Stimulated activated naive CD8-positive, alpha-beta T cell treated with anti-CD3 and anti-CD28 coated beads, Interleukin-15, Interleukin-2, amounts not matched to agents 100 ng/mL and 50 ng/mL, for 24 hours (primary cell): ENCODE measurements at regions not wholly inside any gene's neighbourhood (a gene's known extent, or its start where the extent isn't known, plus 50 kb on each side); places are given as distances from the start of the nearest gene placed in this dataset.
"Not testable (repeated sequence)": the region's sequence is repeated elsewhere in the genome, so short reads cannot be mapped to it uniquely, and the experiment has no call there.

Experiments used
- H3K27ac Mint-ChIP-seq: one replicate; pipeline ENCODE4 v1.8.0; 2021; ENCODE audit warnings: mild to moderate bottlenecking, mixed read lengths
- H3K27me3 Mint-ChIP-seq: one replicate; pipeline ENCODE4 v1.8.0; 2021; ENCODE audit warnings: mixed read lengths
- H3K36me3 Mint-ChIP-seq: one replicate; pipeline ENCODE4 v1.8.0; 2021; ENCODE audit warnings: low read depth, mixed read lengths
- H3K4me1 Mint-ChIP-seq: one replicate; pipeline ENCODE4 v1.8.0; 2021; ENCODE audit warnings: low read depth, mixed read lengths
- H3K4me3 Mint-ChIP-seq: one replicate; pipeline ENCODE4 v1.8.0; 2021; ENCODE audit warnings: mild to moderate bottlenecking, mixed read lengths
- H3K9me3 Mint-ChIP-seq: one replicate; pipeline ENCODE4 v1.8.0; 2021; ENCODE audit warnings: mixed read lengths

DNA sequence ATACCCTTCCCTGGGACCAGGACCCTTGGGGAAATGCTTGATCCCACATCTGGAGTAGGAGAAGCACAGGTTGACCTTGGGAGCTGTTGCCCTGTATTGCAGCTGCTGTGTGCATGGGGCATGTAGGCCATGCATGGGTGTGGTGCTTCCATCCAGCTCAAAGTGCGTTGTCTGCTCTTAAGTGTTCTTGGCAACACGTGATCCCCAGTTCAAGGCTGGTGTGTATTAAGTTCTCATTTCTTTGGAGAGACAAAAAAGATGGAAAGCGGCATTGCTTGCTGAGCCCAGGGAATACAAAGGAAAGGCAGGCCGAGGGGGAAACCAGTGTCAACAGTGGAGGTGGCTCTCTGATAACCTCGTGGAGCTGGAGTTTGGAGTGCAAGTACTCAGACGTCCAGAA is 110.7 kb downstream of the RTP5 start:
- H3K27me3 Mint-ChIP-seq = no peaks in the 10 kb centered on the region
- H3K36me3 Mint-ChIP-seq = peaks cover 4% of the 10 kb centered on the region
- no peak overlapping the region for H3K27ac Mint-ChIP-seq
- peaks cover 6% of the 10 kb centered on the region for H3K4me1 Mint-ChIP-seq
- H3K4me3 Mint-ChIP-seq = no peak overlapping the region
- no peaks in the 10 kb centered on the region for H3K9me3 Mint-ChIP-seq

DNA sequence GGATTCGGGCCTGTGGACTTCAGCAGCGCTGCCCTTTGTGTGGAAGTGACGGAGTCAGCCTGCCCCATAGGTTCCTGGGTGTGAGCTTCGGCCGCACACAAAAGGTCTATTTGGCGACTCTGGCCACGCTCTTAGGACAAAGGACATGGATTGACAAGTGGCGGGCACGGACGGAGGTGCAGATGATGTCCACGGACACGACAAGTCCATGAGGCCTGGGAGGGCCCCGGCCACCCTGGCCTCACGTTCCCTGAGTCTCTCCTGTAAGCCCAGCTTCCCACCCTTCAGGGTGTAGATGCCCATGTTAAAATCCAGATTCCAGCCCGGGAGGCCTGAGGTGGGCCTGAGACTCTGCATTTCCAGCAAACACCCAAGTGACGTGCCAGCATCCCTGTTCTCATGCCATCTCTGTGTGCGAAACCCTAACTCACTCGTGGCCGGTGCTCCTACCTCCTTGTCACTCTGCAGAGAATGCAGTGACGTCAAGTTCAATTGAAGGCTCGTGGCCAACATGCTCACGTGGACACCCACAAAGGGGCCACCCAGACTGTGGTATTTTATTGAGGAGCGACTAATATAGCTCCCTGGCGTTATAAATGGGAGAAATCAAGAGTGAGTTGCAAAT is 111.7 kb downstream of the RTP5 start:
- Mint-ChIP-seq H3K36me3 (peaks cover 3% of the 10 kb centered on the region), H3K4me3 (no peak overlapping the region), H3K4me1 (peaks cover 11% of the 10 kb centered on the region), H3K9me3 (no peaks in the 10 kb centered on the region), H3K27me3 (no peaks in the 10 kb centered on the region), H3K27ac (no peak overlapping the region)

DNA sequence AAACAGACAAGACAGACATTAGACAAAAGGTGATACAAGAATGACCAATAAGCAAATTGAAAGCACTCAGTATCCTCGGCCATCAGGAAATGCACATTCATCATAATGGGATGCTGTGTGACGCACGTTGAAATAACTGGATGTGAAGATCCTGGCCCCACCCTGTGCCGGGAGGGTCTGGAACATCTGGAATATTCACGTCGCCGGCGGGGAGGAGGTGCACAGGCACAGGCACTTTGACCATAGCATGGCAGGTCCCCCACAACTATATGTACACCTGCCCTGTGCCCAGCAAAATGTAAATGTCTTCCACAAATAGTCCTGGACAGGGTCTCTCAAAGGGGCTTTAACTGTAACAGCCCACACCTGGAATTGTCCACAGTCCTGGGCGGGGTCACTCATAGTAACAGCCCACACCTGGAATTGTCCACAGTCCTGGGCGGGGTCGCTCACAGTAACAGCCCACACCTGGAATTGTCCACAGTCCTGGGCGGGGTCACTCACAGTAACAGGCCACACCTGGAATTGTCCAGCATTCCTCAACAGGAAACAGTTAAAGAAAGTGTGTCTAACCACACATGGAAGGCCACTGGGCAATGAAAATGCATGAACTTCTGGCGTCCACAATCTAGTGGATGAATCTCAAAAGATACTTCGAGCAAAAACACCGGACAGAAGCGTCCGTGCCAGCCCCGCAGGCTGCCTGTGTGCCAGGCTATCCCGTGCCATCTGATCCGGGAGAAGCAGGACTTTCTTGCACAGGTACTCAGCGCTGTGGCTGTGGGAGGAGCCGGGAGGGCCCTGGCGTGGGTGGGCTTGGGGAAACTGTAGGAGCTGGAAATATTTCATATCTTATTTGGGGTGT is 113.4 kb downstream of the RTP5 start:
- peaks cover 11% of the 10 kb centered on the region for H3K4me1 Mint-ChIP-seq
- no peaks in the 10 kb centered on the region for H3K27me3 Mint-ChIP-seq
- H3K36me3 Mint-ChIP-seq = no peaks in the 10 kb centered on the region
- no peak overlapping the region for H3K27ac Mint-ChIP-seq
- no peak overlapping the region for H3K4me3 Mint-ChIP-seq
- H3K9me3 Mint-ChIP-seq = no peaks in the 10 kb centered on the region

DNA sequence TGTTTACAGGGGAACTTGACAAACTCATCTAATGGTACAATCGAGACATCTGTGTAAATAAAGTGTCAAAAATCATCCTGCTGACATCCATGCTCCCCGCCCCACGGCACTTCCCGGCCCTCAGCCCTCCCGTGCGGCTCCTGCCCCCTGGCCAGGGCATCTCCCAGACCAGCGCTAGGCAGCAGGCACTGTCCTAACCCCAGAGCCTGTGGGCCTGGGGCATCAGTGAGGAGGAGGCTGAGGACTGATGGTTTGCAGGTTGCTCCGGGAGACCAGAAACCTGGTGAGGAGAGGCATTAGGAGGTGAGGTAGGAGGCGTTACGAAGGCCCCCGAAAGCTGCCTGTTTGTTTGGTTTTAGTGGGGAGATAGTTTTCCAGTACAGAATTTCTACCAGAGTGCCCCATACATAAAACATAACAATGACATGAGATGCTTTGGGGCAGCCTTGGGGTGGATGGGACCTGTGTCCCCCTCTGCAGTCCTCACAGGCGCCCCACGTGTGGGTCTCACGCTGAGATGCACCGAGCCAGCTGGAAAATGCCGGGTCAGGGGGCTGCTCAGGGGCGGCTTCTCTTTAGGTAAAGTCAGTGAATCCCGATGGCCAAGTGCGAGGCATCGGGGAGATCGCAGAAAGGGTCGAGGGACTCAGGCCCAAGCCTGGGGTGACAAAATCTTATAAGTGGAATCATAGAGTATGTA is 114.2 kb downstream of the RTP5 start:
- H3K4me3 Mint-ChIP-seq = no peak overlapping the region
- no peaks in the 10 kb centered on the region for H3K9me3 Mint-ChIP-seq
- peaks cover 11% of the 10 kb centered on the region for H3K4me1 Mint-ChIP-seq
- H3K27ac Mint-ChIP-seq = no peak overlapping the region
- no peaks in the 10 kb centered on the region for H3K36me3 Mint-ChIP-seq
- H3K27me3 Mint-ChIP-seq = no peaks in the 10 kb centered on the region

DNA sequence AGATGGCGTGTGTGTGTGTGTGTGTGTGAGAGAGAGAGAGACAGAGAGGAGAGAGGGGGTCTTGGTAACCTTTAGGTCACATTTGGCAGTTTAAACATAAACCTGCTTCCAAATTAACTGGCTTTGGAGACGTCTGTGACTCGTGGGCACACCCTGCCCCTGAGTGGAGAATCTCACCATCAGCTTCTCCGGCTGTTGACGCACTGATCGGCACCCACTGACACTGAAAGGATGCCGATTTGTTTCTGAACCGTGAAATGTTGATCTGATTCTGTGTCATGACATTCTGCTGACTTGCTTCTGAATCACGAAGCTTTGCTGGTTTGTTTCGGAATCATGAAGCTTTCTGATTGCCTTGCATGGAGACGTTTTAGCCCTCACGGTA is 114.7 kb downstream of the RTP5 start:
- peaks cover 11% of the 10 kb centered on the region for H3K4me1 Mint-ChIP-seq
- H3K9me3 Mint-ChIP-seq = no peaks in the 10 kb centered on the region
- no peak overlapping the region for H3K27ac Mint-ChIP-seq
- H3K27me3 Mint-ChIP-seq = no peaks in the 10 kb centered on the region
- no peaks in the 10 kb centered on the region for H3K36me3 Mint-ChIP-seq
- H3K4me3 Mint-ChIP-seq = no peak overlapping the region

DNA sequence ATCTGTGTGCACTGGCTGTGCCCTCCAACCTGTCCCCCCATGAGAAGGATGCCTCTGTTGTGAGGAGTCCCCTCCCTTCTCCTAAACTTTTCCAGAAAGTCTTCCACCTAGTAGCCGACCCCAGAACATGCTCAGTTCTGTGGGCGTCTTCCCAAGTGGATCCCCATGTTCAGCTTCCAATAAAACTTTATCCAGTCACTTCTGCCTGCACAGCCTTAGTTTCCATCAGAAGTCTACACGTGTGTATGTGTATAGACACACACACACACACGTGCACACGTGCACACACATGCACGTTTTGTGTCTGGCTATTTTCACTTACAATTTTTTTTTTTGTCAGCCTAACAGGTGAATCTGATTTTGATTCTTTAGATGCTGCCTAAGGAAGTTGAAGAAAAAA is 115.1 kb downstream of the RTP5 start:
- no peaks in the 10 kb centered on the region for H3K36me3 Mint-ChIP-seq
- H3K4me3 Mint-ChIP-seq = no peak overlapping the region
- no peak overlapping the region for H3K27ac Mint-ChIP-seq
- no peaks in the 10 kb centered on the region for H3K9me3 Mint-ChIP-seq
- no peaks in the 10 kb centered on the region for H3K27me3 Mint-ChIP-seq
- H3K4me1 Mint-ChIP-seq = peaks cover 11% of the 10 kb centered on the region

DNA sequence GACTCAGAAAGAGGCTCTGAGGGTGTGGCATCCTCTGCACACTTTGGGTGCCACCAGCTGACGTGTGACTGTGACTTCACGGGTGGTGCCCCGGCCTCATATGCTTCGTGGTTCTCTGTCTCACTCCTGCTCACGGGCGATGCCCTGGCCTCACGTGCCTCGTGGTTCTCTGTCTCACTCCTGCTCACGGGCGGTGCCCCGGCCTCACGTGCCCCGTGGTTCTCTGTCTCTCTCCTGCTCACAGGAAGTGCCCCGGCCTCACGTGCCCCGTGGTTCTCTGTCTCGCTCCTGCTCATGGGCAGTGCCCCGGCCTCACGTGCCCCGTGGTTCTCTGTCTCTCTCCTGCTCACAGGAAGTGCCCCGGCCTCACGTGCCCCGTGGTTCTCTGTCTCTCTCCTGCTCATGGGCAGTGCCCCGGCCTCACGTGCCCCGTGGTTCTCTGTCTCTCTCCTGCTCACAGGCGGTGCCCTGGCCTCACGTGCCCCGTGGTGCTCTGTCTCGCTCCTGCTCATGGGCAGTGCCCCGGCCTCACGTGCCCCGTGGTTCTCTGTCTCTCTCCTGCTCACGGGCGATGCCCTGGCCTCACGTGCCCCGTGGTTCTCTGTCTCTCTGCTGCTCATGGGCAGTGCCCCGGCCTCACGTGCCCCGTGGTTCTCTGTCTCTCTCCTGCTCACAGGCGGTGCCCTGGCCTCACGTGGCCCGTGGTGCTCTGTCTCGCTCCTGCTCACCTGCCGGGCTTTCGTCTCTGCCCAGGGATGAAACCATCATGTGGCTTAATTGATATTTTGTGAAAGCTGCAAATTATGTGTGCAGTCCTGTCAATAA is 115.8 kb downstream of the RTP5 start:
- not testable (repeated sequence) for H3K27ac Mint-ChIP-seq, H3K4me3 Mint-ChIP-seq, H3K9me3 Mint-ChIP-seq, H3K36me3 Mint-ChIP-seq, H3K27me3 Mint-ChIP-seq
- H3K4me1 Mint-ChIP-seq = peaks cover 11% of the 10 kb centered on the region

DNA sequence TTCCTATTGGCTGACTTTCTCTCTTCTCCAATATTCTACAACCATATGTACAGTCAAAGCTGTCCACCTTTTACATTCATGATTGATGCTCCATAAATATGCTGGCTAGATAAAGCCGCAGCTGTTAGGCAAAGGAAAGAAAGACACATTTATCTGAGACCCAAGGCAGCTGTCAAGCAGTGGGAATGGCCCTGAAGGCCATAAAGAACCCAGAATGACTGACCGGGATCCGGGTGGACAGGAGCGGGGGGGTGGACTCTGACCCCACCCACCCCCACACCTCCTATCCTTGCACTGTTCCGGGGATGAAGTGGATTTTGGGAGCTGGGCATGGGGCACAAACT is 116.4 kb downstream of the RTP5 start:
- no peaks in the 10 kb centered on the region for H3K27me3 Mint-ChIP-seq
- peaks cover 11% of the 10 kb centered on the region for H3K4me1 Mint-ChIP-seq
- H3K36me3 Mint-ChIP-seq = peaks cover 3% of the 10 kb centered on the region
- no peak overlapping the region for H3K27ac Mint-ChIP-seq
- no peak overlapping the region for H3K4me3 Mint-ChIP-seq
- H3K9me3 Mint-ChIP-seq = no peaks in the 10 kb centered on the region

DNA sequence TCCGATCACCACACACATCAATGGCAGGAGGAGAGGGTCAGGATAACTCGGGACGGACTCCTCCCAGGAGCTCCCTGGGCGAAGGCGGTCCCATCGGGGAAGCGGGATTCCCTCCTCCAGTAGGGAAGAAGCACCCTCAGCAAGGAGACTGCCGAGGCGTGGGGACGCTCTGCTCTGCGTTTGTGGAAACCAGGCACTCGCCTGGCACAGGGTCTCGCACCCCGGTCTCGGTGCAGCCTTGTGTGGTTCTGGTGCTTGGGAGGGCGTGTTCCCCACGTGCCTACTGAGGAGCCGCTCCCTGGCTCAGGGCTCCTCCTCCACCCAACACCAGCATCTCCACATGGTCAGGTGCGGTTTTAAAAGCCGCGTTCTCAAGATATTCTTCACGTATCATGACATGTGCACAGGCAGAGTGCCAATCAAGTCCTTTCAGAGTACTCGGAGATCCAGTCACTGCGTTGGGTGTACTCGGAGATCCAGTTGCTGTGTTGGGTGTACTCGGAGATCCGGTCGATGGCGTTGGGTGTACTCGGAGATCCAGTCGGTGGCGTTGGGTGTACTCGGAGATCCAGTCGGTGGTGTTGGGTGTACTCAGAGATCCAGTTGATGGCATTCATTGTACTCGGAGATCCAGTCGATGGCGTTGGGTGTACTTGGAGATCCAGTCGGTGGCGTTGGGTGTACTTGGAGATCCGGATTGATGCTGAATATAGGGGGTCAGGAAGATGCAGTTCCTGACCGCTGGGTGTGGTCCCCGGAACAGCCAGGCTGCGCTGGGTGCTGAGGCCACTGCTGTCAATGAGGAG is 117.5 kb downstream of the RTP5 start:
- no peak overlapping the region for H3K27ac Mint-ChIP-seq

DNA sequence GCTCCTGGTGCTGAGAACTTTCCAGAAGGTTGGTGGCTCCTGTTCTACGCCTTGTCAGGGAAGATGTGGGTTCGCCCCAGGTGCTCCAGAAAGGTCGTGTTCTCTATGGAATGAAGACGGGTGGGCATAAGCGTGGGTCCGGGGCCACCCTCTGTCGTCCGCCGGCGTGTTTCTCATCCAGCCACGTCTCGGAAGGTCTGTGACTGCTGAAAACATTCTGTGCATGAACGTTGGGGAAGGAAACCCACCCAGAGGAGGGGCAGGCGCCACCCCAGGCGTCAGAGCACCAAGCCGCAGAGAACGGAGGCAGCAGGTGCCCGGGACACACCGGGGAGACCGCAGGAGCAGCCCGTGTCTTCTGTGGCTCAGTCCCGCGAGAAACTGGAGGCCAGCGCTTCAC is 118.2 kb downstream of the RTP5 start:
- no peaks in the 10 kb centered on the region for H3K9me3 Mint-ChIP-seq
- H3K4me3 Mint-ChIP-seq = no peak overlapping the region
- H3K4me1 Mint-ChIP-seq = peaks cover 11% of the 10 kb centered on the region
- no peaks in the 10 kb centered on the region for H3K27me3 Mint-ChIP-seq
- no peak overlapping the region for H3K27ac Mint-ChIP-seq
- peaks cover 3% of the 10 kb centered on the region for H3K36me3 Mint-ChIP-seq

More for the DNA sequence above, 117.5 kb downstream of the RTP5 start:
- no peak overlapping the region for H3K4me3 Mint-ChIP-seq
- H3K27me3 Mint-ChIP-seq = no peaks in the 10 kb centered on the region
- peaks cover 11% of the 10 kb centered on the region for H3K4me1 Mint-ChIP-seq
- peaks cover 3% of the 10 kb centered on the region for H3K36me3 Mint-ChIP-seq
- H3K9me3 Mint-ChIP-seq = no peaks in the 10 kb centered on the region

DNA sequence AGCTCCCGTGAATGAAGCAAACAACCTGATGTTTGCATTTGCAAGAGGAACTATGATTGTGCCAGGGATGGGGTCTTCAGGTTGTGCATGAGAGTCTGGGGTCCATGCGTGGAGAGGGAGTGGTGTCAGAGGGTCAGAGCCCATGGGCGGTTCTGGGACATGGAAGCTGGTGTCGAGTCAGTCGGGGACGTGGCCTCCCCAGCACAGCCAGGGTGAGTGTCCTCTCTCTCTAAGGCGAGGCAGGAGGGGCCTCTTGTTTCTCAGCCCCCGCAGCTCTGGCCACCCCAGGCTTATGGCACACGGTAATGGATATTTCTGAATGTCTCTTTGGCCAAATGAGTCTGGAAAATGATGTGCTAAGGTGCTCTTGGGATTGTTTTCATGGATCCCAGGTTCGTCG is 118.6 kb downstream of the RTP5 start:
- no peaks in the 10 kb centered on the region for H3K27me3 Mint-ChIP-seq
- peaks cover 3% of the 10 kb centered on the region for H3K36me3 Mint-ChIP-seq
- H3K9me3 Mint-ChIP-seq = no peaks in the 10 kb centered on the region
- H3K27ac Mint-ChIP-seq = no peak overlapping the region
- H3K4me3 Mint-ChIP-seq = no peak overlapping the region
- peaks cover 11% of the 10 kb centered on the region for H3K4me1 Mint-ChIP-seq

DNA sequence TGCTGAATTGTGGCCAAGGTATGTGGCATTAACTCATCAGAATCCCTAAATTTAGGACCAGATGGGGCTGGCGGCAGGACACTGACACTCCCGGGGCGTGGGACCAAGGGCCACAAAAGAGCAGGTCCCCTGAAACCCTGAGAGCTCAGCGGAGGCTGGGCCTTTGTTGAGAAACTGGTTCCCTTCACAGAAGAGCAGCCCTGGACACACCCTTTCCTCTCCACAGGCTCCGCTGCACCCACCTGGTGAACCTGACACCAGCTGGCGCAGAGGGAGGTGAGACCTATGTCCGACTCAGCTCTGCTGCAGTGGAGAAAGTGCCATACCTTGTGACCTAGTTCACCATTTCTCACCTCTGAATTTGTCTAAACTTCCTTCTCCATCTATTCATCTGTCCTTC is 119.5 kb downstream of the RTP5 start:
- Mint-ChIP-seq H3K27me3 (no peaks in the 10 kb centered on the region), H3K36me3 (peaks cover 3% of the 10 kb centered on the region), H3K4me1 (peaks cover 11% of the 10 kb centered on the region), H3K9me3 (no peaks in the 10 kb centered on the region), H3K4me3 (no peak overlapping the region), H3K27ac (no peak overlapping the region)

DNA sequence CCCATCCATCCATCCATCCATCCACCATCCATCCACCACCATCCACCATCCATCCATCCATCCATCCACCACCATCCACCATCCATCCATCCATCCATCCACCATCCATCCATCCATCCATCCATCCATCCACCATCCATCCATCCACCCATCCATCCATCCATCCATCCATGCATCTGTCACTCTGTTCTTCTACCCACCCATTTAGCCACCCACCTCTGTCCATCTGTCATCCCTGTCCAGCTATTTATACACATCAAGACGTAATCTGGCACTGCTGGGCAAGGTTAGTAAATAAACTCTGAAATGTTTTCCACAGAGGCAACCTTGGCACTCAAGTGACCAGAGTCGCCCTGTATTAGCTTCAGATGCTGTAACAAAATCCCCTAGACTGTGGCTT is 120.9 kb downstream of the RTP5 start:
- Mint-ChIP-seq H3K36me3 (peaks cover 3% of the 10 kb centered on the region), H3K27me3 (no peaks in the 10 kb centered on the region), H3K4me1 (peaks cover 5% of the 10 kb centered on the region), H3K4me3 (no peak overlapping the region), H3K27ac (no peak overlapping the region), H3K9me3 (no peaks in the 10 kb centered on the region)

DNA sequence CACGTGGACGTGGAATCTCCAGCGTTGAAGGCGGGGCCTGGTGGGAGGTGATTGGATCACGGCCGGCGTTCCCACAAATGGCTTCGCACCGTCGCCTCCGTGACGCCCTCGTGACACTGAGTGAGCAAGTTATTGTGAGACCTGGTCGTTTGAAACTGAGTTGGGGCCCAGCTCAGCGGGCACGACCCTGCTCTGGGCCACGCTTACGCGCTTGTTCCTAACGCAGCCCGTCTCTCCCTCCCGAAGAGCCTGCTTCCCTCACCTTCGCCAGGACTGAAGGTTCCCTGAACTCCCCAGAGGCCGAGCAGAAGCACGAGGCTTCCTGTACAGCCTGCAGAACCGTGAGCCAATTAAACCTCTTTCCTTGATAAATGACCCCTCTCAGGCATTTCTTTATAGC is 121.8 kb downstream of the RTP5 start:
- no peak overlapping the region for H3K27ac Mint-ChIP-seq
- no peaks in the 10 kb centered on the region for H3K27me3 Mint-ChIP-seq
- H3K4me3 Mint-ChIP-seq = no peak overlapping the region
- H3K9me3 Mint-ChIP-seq = no peaks in the 10 kb centered on the region
- peaks cover 3% of the 10 kb centered on the region for H3K36me3 Mint-ChIP-seq
- H3K4me1 Mint-ChIP-seq = no peaks in the 10 kb centered on the region
